ENCODE measurements at regions not wholly inside any gene's neighbourhood (a gene's known extent, or its start where the extent isn't known, plus 50 kb on each side); places are given as distances from the start of the nearest gene placed in this dataset.

DNA sequence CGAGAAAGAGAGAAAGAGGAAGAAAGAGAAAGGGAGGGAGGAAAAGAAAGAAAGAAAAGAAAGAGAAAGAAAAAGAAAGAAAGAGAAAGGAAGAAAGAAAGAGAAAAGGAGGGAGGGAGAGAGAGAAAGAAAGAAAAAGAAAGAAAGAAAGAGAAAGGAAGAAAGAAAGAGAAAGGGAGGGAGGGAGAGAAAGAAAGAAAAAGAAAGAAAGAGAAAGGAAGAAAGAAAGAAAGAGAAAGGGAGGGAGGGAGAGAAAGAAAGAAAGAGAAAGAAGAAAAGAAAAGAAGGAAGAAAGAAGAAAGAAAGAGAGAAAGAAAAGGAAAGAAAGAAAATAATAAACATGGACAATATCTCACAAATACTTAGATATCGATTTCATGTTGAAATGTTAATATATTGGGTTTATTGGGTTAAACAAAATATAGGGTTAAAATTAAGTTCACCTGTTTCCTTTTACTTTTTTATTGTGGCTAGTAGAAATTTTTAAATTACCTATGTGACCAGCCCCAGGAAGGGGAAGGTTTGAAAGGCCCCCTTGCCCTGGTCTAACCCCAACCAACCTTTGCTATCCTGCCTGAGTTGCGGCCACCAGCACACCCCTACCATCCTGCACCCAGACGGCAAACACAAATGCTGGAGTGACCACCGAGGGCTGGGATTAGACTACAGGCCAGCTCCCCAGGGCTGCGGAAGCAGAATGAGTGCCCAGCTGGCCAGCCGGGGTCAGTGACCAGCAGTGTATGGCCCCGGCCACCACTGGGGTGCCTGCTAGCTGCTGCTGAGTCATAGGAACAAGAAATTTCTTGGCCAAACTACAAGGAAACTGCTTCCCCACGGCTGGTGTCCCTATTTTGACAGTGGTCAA, 81.0 kb upstream of the FGF3 start:
- TF ChIP-seq, protein P1, sequence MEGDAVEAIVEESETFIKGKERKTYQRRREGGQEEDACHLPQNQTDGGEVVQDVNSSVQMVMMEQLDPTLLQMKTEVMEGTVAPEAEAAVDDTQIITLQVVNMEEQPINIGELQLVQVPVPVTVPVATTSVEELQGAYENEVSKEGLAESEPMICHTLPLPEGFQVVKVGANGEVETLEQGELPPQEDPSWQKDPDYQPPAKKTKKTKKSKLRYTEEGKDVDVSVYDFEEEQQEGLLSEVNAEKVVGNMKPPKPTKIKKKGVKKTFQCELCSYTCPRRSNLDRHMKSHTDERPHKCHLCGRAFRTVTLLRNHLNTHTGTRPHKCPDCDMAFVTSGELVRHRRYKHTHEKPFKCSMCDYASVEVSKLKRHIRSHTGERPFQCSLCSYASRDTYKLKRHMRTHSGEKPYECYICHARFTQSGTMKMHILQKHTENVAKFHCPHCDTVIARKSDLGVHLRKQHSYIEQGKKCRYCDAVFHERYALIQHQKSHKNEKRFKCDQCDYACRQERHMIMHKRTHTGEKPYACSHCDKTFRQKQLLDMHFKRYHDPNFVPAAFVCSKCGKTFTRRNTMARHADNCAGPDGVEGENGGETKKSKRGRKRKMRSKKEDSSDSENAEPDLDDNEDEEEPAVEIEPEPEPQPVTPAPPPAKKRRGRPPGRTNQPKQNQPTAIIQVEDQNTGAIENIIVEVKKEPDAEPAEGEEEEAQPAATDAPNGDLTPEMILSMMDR (IDR thresholded peaks at IDR 0.05 in 2 of 3, conservative IDR thresholded peaks at IDR 0.05 in 1 of 3; ENCODE audit: borderline replicate concordance in 1 of 3, insufficient read depth in 1 of 3, low read depth in 2 of 3, low read length in 2 of 3): no peak
- no peak for TF ChIP-seq POLR2AphosphoS5 (IDR thresholded peaks at IDR 0.05; ENCODE audit: low read depth, low read length)
- TF ChIP-seq, protein P2, sequence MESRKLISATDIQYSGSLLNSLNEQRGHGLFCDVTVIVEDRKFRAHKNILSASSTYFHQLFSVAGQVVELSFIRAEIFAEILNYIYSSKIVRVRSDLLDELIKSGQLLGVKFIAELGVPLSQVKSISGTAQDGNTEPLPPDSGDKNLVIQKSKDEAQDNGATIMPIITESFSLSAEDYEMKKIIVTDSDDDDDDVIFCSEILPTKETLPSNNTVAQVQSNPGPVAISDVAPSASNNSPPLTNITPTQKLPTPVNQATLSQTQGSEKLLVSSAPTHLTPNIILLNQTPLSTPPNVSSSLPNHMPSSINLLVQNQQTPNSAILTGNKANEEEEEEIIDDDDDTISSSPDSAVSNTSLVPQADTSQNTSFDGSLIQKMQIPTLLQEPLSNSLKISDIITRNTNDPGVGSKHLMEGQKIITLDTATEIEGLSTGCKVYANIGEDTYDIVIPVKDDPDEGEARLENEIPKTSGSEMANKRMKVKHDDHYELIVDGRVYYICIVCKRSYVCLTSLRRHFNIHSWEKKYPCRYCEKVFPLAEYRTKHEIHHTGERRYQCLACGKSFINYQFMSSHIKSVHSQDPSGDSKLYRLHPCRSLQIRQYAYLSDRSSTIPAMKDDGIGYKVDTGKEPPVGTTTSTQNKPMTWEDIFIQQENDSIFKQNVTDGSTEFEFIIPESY (IDR thresholded peaks at IDR 0.05; ENCODE audit: extremely low read depth, insufficient replicate concordance, low read length): no peak
- no peak for TF ChIP-seq CEBPB (IDR thresholded peaks at IDR 0.05; ENCODE audit: low read depth)
- TF ChIP-seq, protein P3, sequence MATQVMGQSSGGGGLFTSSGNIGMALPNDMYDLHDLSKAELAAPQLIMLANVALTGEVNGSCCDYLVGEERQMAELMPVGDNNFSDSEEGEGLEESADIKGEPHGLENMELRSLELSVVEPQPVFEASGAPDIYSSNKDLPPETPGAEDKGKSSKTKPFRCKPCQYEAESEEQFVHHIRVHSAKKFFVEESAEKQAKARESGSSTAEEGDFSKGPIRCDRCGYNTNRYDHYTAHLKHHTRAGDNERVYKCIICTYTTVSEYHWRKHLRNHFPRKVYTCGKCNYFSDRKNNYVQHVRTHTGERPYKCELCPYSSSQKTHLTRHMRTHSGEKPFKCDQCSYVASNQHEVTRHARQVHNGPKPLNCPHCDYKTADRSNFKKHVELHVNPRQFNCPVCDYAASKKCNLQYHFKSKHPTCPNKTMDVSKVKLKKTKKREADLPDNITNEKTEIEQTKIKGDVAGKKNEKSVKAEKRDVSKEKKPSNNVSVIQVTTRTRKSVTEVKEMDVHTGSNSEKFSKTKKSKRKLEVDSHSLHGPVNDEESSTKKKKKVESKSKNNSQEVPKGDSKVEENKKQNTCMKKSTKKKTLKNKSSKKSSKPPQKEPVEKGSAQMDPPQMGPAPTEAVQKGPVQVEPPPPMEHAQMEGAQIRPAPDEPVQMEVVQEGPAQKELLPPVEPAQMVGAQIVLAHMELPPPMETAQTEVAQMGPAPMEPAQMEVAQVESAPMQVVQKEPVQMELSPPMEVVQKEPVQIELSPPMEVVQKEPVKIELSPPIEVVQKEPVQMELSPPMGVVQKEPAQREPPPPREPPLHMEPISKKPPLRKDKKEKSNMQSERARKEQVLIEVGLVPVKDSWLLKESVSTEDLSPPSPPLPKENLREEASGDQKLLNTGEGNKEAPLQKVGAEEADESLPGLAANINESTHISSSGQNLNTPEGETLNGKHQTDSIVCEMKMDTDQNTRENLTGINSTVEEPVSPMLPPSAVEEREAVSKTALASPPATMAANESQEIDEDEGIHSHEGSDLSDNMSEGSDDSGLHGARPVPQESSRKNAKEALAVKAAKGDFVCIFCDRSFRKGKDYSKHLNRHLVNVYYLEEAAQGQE (IDR thresholded peaks at IDR 0.05; ENCODE audit: low read depth): no peak
- TF ChIP-seq EZH2 (IDR thresholded peaks at IDR 0.05): no peak

Measured in HCT116 (cell line).